Epithelial cell of proximal tubule (primary cell): ENCODE measurements at regions not wholly inside any gene's neighbourhood (a gene's known extent, or its start where the extent isn't known, plus 50 kb on each side); places are given as distances from the start of the nearest gene placed in this dataset.

Source experiments
- DNase-seq: peaks from one replicate; pipeline ENCODE4 v3.0.0-alpha.2; 2011; ENCODE audit warnings: low read depth
- H3K4me3 ChIP-seq: 2 replicates; pipeline ENCODE4 v1.5.1; 2011; ENCODE audit warnings: low read depth, mild to moderate bottlenecking, low read length
- CTCF ChIP-seq: conservative IDR thresholded peaks from 2 replicates; pipeline ENCODE4 v1.5.1; 2012; ENCODE audit warnings: low read depth, mild to moderate bottlenecking, low read length

GRCh38 chr2:133976659-133977058 lies 277.2 kb upstream of the MGAT5 start:
- DNase-seq = no peak
- no peak overlapping the region for H3K4me3 ChIP-seq
- no peak for TF ChIP-seq CTCF

GRCh38 chr2:133977405-133977804 lies 276.5 kb upstream of the MGAT5 start:
- TF ChIP-seq CTCF = no peak
- no peak for DNase-seq
- H3K4me3 ChIP-seq = no peak overlapping the region

GRCh38 chr2:133982256-133982655 lies 271.6 kb upstream of the MGAT5 start:
- TF ChIP-seq CTCF = no peak

GRCh38 chr2:133985563-133985962 lies 268.3 kb upstream of the MGAT5 start:
- no peak for DNase-seq
- H3K4me3 ChIP-seq = no peak overlapping the region
- no peak for TF ChIP-seq CTCF

More at GRCh38 chr2:133982256-133982655, 271.6 kb upstream of the MGAT5 start:
- H3K4me3 ChIP-seq = no peak overlapping the region
- DNase-seq = no peak

- no peak overlapping the region for H3K4me3 ChIP-seq
- TF ChIP-seq CTCF = no peak
- DNase-seq = no peak
Measured at GRCh38 chr2:133986081-133986837, 267.6 kb upstream of the MGAT5 start.

- no peak for TF ChIP-seq CTCF
Measured at GRCh38 chr2:133986881-133987795, 266.7 kb upstream of the MGAT5 start.

More at GRCh38 chr2:133986881-133987795, 266.7 kb upstream of the MGAT5 start:
- DNase-seq = no peak
- no peak overlapping the region for H3K4me3 ChIP-seq
